ENCODE measurements at regions not wholly inside any gene's neighbourhood (a gene's known extent, or its start where the extent isn't known, plus 50 kb on each side); places are given as distances from the start of the nearest gene placed in this dataset.
A peak's percentile ranks its signal among the peaks of the same experiment; 100 is the strongest.

- DNase-seq: no peak
Observed at GRCh38 chr15:31245756-31246155, 80.9 kb upstream of the KLF13 start.

GRCh38 chr15:31247404-31247803 is 79.2 kb upstream of the KLF13 start:
- DNase-seq: no peak

GRCh38 chr15:31248263-31248662 is 78.4 kb upstream of the KLF13 start:
- no peak for DNase-seq

- no peak for DNase-seq
Observed at GRCh38 chr15:31248951-31249350, 77.7 kb upstream of the KLF13 start.

- no peak for DNase-seq
Observed at GRCh38 chr15:31250033-31250432, 76.6 kb upstream of the KLF13 start.

GRCh38 chr15:31251165-31251564 is 75.5 kb upstream of the KLF13 start:
- DNase-seq: no peak

GRCh38 chr15:31252171-31252785 is 74.4 kb upstream of the KLF13 start:
- DNase-seq: no peak

GRCh38 chr15:31254431-31255175 is 72.0 kb upstream of the KLF13 start:
- no peak for DNase-seq

- DNase-seq: no peak
Observed at GRCh38 chr15:31255176-31255510, 71.5 kb upstream of the KLF13 start.

GRCh38 chr15:31255732-31256377 is 70.8 kb upstream of the KLF13 start:
- no peak for DNase-seq

- DNase-seq: no peak
Observed at GRCh38 chr15:31256378-31257265, 70.0 kb upstream of the KLF13 start.

GRCh38 chr15:31257286-31257685 is 69.3 kb upstream of the KLF13 start:
- no peak for DNase-seq

GRCh38 chr15:31258260-31258659 is 68.4 kb upstream of the KLF13 start:
- no peak for DNase-seq

GRCh38 chr15:31259562-31260252 is 66.9 kb upstream of the KLF13 start:
- DNase-seq: no peak

- DNase-seq: no peak
Observed at GRCh38 chr15:31260646-31261265, 65.9 kb upstream of the KLF13 start.

GRCh38 chr15:31261266-31262142 is 65.1 kb upstream of the KLF13 start:
- no peak for DNase-seq

GRCh38 chr15:31262143-31262530 is 64.5 kb upstream of the KLF13 start:
- no peak for DNase-seq

- no peak for DNase-seq
Observed at GRCh38 chr15:31262901-31263671, 63.5 kb upstream of the KLF13 start.

- peak; percentile 20 for DNase-seq
Observed at GRCh38 chr15:31263751-31264558, 62.7 kb upstream of the KLF13 start.

All from NCI-H1694 treated with DMSO at 0.1 percent for 48 hours (cell line).